Pancreas (tissue), 10 donors: ENCODE measurements at regions not wholly inside any gene's neighbourhood (a gene's known extent, or its start where the extent isn't known, plus 50 kb on each side); places are given as distances from the start of the nearest gene placed in this dataset.

ENCODE experiments used
- ATAC-seq, 4 donors: fragments of 200-7000 bp; cut with Tn5 transposase; one replicate each; pipeline versions ENCODE4 v1.8.0 to v1.9.1; 2020; ENCODE audit warnings: mild to moderate bottlenecking in 4 of 4, moderate library complexity in 4 of 4
- DNase-seq, 6 donors: peaks; one replicate each; pipeline ENCODE4 v3.0.0-alpha.2; 2020
- FAIRE-seq: peaks from 2 replicates; lab custom pipeline; 2012; peaks lifted over from hg19 to GRCh38; lab: Jason Lieb, UNC
- H3K27ac ChIP-seq, 4 donors: fragments of 200-600 bp; sonication (generic); 1 replicate in 3 of 4; 2 replicates in 1 of 4; pipeline versions ENCODE4 v1.5.0 to v1.8.0; 2020
- H3K27me3 ChIP-seq, 4 donors: fragments of 200-600 bp; one replicate each; pipeline ENCODE4 v1.8.0; 2021
- H3K36me3 ChIP-seq, 3 donors: fragments of 200-600 bp; sonication (generic) in 1 of 3; one replicate each; pipeline versions ENCODE4 v1.5.0 to v1.8.0; 2020 to 2021
- H3K4me1 ChIP-seq, 3 donors: fragments of 200-600 bp; one replicate each; pipeline ENCODE4 v1.8.0; 2021
- H3K4me3 ChIP-seq, 4 donors: fragments of 200-600 bp; sonication (generic) in 2 of 4; one replicate each; pipeline versions ENCODE4 v1.5.0 to v1.8.0; 2020 to 2021
- H3K9me3 ChIP-seq, 4 donors: fragments of 200-600 bp; one replicate each; pipeline ENCODE4 v1.8.0; 2021
- WGBS, 2 donors: extraction: QIAGEN DNeasy Blood & Tissue Kit; methylation state at CpG; one replicate each; pipeline ENCODE4 v1.1.7; 2013; 5-methylcytosine and 5-hydroxymethylcytosine counted together
- intact Hi-C, 3 donors: fragments of 100-400 bp; cut with DNase I; formaldehyde crosslinking; loops; one replicate each; pipeline versions ENCODE4 v1.11.1 to v1.14.2; 2022
- TF ChIP-seq, protein P1 (sequence below), 4 donors: fragments of 200-600 bp; sonication (generic) in 3 of 4; IDR thresholded peaks; one replicate each; pipeline versions ENCODE4 v1.5.0 to v1.8.0; 2021; ENCODE audit warnings: antibody characterized with exemption in 4 of 4
- donor health status: healthy with polysubstance abuse.
- donor health status: DM: no; HTN: no; CAD: no; lungs with moderate emphysema.
- donor health status: DM: no; HTN: no; CAD: no.
- donor health status: control.
- donor health status: control.
- donor health status: Bipolar disorder and iron deficiency.
- donor health status: DM: yes; HTN: yes; CAD: no.
- donor health status: DM: no; HTN: no; CAD: no.
- donor health status: DM: no; HTN: no; CAD: no.
- donor health status: DM: yes; HTN: yes; CAD: no.

DNA sequence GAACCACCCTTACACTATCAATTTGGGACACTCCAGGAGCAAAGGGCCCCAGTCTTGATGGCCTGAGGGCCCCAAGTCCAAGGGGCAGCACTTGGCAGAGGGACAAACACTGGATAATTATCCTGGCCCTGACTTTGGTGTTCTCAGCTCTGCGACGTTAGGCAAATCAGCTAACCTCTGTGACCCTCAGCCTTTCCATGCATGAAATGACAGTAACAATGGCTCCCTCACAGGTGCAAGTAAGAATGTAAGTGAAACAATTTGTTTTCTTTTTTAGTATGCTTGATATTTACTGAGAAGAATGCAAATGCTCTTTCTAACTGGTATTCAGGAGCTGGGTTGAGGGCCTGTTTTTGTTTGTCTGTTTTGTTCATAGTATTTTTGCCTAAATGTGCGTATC lies 61.6 kb upstream of the PRDX6 start:
- Histone ChIP-seq H3K9me3 (no peaks in the 10 kb centered on the region), H3K36me3 (peaks cover 0 to 7% (median 0%) of the 10 kb centered on the region in 3 donors), H3K27me3 (no peaks in the 10 kb centered on the region), H3K27ac (no peak overlapping the region), H3K4me3 (no peak overlapping the region), H3K4me1 (peaks cover 0 to under 1% (median 0%) of the 10 kb centered on the region in 3 donors)
- intact Hi-C loops, result no loop called here
- DNase-seq, result no peak
- ATAC-seq, result no peak
- no peak for FAIRE-seq
- 90 to 94% methylated on average over 3 of the region's 3 CpGs for WGBS, 2 donors
- TF ChIP-seq, protein P1, sequence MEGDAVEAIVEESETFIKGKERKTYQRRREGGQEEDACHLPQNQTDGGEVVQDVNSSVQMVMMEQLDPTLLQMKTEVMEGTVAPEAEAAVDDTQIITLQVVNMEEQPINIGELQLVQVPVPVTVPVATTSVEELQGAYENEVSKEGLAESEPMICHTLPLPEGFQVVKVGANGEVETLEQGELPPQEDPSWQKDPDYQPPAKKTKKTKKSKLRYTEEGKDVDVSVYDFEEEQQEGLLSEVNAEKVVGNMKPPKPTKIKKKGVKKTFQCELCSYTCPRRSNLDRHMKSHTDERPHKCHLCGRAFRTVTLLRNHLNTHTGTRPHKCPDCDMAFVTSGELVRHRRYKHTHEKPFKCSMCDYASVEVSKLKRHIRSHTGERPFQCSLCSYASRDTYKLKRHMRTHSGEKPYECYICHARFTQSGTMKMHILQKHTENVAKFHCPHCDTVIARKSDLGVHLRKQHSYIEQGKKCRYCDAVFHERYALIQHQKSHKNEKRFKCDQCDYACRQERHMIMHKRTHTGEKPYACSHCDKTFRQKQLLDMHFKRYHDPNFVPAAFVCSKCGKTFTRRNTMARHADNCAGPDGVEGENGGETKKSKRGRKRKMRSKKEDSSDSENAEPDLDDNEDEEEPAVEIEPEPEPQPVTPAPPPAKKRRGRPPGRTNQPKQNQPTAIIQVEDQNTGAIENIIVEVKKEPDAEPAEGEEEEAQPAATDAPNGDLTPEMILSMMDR (IDR thresholded peaks at IDR 0.05), result no peak

DNA sequence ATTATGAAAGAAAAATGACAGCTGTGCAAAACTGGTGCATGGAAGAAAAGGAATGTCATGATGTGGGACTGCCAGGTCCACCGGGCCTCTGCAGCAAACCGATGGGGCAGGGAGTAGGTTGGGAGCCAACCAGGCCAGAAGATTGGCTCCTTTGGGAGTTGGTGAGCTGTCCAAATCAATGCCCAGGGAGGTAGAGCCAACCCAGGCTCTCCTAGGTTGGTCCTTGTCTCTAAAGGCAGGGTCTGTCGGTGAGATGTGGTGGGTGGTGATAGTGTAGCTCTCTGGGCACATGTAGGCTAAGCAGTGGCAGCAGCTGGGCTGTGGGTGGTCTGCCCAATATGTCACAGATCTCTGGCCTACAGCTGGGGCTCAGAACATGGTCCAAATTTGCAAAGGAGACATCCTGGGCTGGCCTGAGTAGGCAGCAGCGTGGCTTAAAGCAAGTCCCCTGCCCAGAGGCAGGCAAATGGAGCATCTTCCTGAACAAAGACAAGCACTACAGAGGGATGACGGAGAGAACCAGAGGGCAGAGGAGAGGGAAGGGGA lies 61.2 kb upstream of the PRDX6 start:
- Histone ChIP-seq H3K4me3 (no peak overlapping the region), H3K9me3 (no peaks in the 10 kb centered on the region), H3K36me3 (peaks cover 0 to 7% (median 0%) of the 10 kb centered on the region in 3 donors), H3K27me3 (no peaks in the 10 kb centered on the region), H3K27ac (no peak overlapping the region), H3K4me1 (peaks cover 0 to 3% (median 0%) of the 10 kb centered on the region in 3 donors)
- WGBS, 2 donors, result 72 to 76% methylated on average over 5 of the region's 5 CpGs
- DNase-seq (no peak), FAIRE-seq (no peak), ATAC-seq (no peak)
- TF ChIP-seq, protein P1 (IDR thresholded peaks at IDR 0.05), result no peak
- intact Hi-C loops, result no loop called here

DNA sequence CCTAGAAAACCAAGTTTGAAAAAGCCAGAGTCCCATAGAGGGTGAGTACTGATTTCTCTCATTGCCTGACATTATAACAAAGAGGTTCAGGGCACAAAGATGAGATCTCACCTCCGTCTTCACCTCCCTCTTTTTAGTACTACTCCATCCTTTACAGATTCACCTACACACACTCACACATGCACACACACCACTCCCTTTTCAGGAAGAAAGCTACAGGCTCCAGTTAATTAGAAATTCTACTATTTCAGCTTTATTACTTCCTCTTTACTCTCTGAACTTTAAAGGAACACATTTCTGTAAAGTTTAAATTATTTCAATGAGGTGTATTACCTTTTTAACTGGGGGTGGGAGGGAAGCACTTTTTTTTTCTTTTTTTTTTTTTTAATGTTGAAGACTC lies 59.6 kb upstream of the PRDX6 start:
- no peak overlapping the region for H3K4me3 ChIP-seq
- no peak for ATAC-seq
- H3K36me3 ChIP-seq, result peaks cover 0 to 7% (median 0%) of the 10 kb centered on the region in 3 donors
- TF ChIP-seq, protein P1 (IDR thresholded peaks at IDR 0.05), result no peak
- peaks cover 0 to 3% (median 0%) of the 10 kb centered on the region in 3 donors for H3K4me1 ChIP-seq
- intact Hi-C loops, result no loop called here
- no peak for DNase-seq
- no peaks in the 10 kb centered on the region for H3K9me3 ChIP-seq
- no peak overlapping the region for H3K27ac ChIP-seq
- FAIRE-seq, result no peak
- H3K27me3 ChIP-seq, result no peaks in the 10 kb centered on the region
- WGBS, 2 donors, result 58 to 68% methylated on average over 1 of the region's 1 CpG

DNA sequence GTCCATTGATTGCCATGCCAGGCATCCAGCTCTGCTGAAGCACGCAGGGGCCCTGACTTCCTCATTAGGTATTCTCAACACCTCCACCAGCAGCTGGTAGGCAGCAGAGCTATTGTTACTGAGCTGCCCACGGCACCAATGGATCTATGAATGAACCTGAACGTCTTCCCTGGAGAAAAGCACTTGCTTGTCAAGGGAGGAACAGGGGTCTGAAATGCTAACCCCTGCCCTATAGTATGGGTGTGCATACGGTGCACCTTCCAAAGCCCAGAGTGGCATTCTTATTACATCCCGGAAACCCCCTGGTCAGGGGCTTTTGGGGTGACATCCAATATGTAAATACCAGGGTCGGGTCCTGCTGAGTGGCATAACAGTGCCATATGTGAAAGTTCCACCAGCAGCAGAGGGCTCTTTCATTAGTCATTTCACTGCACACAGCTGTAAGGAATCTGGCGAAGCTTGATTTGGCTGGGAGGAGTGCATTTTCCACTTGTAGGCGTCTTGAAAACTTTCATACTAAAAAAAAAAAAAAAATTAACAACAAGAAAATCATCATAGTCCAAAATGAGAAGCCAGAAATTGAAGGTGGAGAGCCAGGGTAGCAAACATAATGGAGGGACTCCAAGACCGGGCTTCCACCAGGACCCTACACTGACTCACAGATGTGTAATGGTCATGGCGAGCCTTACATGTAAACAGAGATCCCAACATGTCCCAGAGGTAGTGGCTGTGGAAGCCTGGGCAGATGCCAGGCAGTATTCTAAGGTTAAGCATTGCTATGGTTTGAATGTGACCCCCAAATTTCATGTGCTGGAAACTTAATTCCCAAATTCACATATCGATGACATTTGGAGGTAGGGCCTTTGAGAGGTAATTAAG lies 58.8 kb upstream of the PRDX6 start:
- no peak for FAIRE-seq
- 84 to 87% methylated on average over 11 of the region's 11 CpGs for WGBS, 2 donors

More for the DNA sequence above, 58.8 kb upstream of the PRDX6 start:
- H3K27ac ChIP-seq, result no peak overlapping the region
- H3K4me3 ChIP-seq, result no peak overlapping the region
- H3K9me3 ChIP-seq, result no peaks in the 10 kb centered on the region
- peaks cover 0 to 3% (median 0%) of the 10 kb centered on the region in 3 donors for H3K4me1 ChIP-seq
- H3K27me3 ChIP-seq, result no peaks in the 10 kb centered on the region
- DNase-seq, result no peak
- intact Hi-C loops, result no loop called here
- no peak for ATAC-seq
- peaks cover 0 to 7% (median 0%) of the 10 kb centered on the region in 3 donors for H3K36me3 ChIP-seq
- TF ChIP-seq, protein P1 (IDR thresholded peaks at IDR 0.05), result no peak
